ENCODE measurements at regions not wholly inside any gene's neighbourhood (a gene's known extent, or its start where the extent isn't known, plus 50 kb on each side); places are given as distances from the start of the nearest gene placed in this dataset.
A peak's percentile ranks its signal among the peaks of the same experiment; 100 is the strongest.

GRCh38 chr4:14742054-14742453 is 260.2 kb upstream of the CPEB2 start:
- Mint-ChIP-seq H3K36me3 (ENCODE audit: low read depth) (no peaks in the 10 kb centered on the region), H3K4me3 (no peak overlapping the region)
- CTCF ChIA-PET: no interaction called here

GRCh38 chr4:14743172-14743571 is 259.1 kb upstream of the CPEB2 start:
- intact Hi-C loops (cut with micrococcal nuclease): no loop called here
- no peak overlapping the region for H3K27ac Mint-ChIP-seq
- H3K36me3 Mint-ChIP-seq (ENCODE audit: low read depth): no peaks in the 10 kb centered on the region
- no peak overlapping the region for H3K4me3 Mint-ChIP-seq
- CTCF ChIA-PET: no interaction called here
- H3K9me3 Mint-ChIP-seq: no peaks in the 10 kb centered on the region
- no peaks in the 10 kb centered on the region for H3K4me1 Mint-ChIP-seq (ENCODE audit: low read depth)
- no peak for DNase-seq
- peaks cover 22% of the 10 kb centered on the region for H3K27me3 Mint-ChIP-seq (ENCODE audit: low read depth)

More at GRCh38 chr4:14742054-14742453, 260.2 kb upstream of the CPEB2 start:
- Mint-ChIP-seq H3K4me1 (ENCODE audit: low read depth) (no peaks in the 10 kb centered on the region), H3K27ac (no peak overlapping the region), H3K9me3 (no peaks in the 10 kb centered on the region), H3K27me3 (ENCODE audit: low read depth) (peaks cover 26% of the 10 kb centered on the region)
- DNase-seq: no peak
- intact Hi-C loops (cut with micrococcal nuclease): no loop called here

GRCh38 chr4:14743601-14744000 is 258.7 kb upstream of the CPEB2 start:
- no peak for DNase-seq
- H3K27me3 Mint-ChIP-seq (ENCODE audit: low read depth): peaks cover 20% of the 10 kb centered on the region

GRCh38 chr4:14744346-14744745 is 257.9 kb upstream of the CPEB2 start:
- Mint-ChIP-seq H3K9me3 (no peaks in the 10 kb centered on the region), H3K27me3 (ENCODE audit: low read depth) (peaks cover 20% of the 10 kb centered on the region), H3K27ac (no peak overlapping the region), H3K4me1 (ENCODE audit: low read depth) (no peaks in the 10 kb centered on the region), H3K4me3 (no peak overlapping the region), H3K36me3 (ENCODE audit: low read depth) (no peaks in the 10 kb centered on the region)
- DNase-seq: no peak
- CTCF ChIA-PET: no interaction called here
- intact Hi-C loops (cut with micrococcal nuclease): no loop called here

More at GRCh38 chr4:14743601-14744000, 258.7 kb upstream of the CPEB2 start:
- CTCF ChIA-PET: no interaction called here
- Mint-ChIP-seq H3K9me3 (no peaks in the 10 kb centered on the region), H3K27ac (no peak overlapping the region), H3K36me3 (ENCODE audit: low read depth) (no peaks in the 10 kb centered on the region), H3K4me1 (ENCODE audit: low read depth) (no peaks in the 10 kb centered on the region), H3K4me3 (no peak overlapping the region)
- intact Hi-C loops (cut with micrococcal nuclease): no loop called here

GRCh38 chr4:14749910-14750309 is 252.4 kb upstream of the CPEB2 start:
- intact Hi-C loops (cut with micrococcal nuclease): loop anchor here (1.0 kb wide), 2 partner anchors 38 to 252 kb away; partner anchors contain the start of gene CPEB2
- peaks cover 18% of the 10 kb centered on the region for H3K9me3 Mint-ChIP-seq

GRCh38 chr4:14752341-14753046 is 249.8 kb upstream of the CPEB2 start:
- Mint-ChIP-seq H3K27ac (no peak overlapping the region), H3K9me3 (peaks cover 18% of the 10 kb centered on the region), H3K4me1 (ENCODE audit: low read depth) (no peaks in the 10 kb centered on the region), H3K4me3 (no peak overlapping the region), H3K27me3 (ENCODE audit: low read depth) (peaks cover 7% of the 10 kb centered on the region), H3K36me3 (ENCODE audit: low read depth) (peaks cover 5% of the 10 kb centered on the region)
- no peak for DNase-seq
- CTCF ChIA-PET: no interaction called here
- intact Hi-C loops (cut with micrococcal nuclease): no loop called here

More at GRCh38 chr4:14749910-14750309, 252.4 kb upstream of the CPEB2 start:
- H3K36me3 Mint-ChIP-seq (ENCODE audit: low read depth): peaks cover 5% of the 10 kb centered on the region
- peaks cover 7% of the 10 kb centered on the region for H3K27me3 Mint-ChIP-seq (ENCODE audit: low read depth)
- DNase-seq: peak; percentile 50
- no peaks in the 10 kb centered on the region for H3K4me1 Mint-ChIP-seq (ENCODE audit: low read depth)
- CTCF ChIA-PET: interaction anchor here (0.6 to 1.0 kb wide), 5 partner anchors 16 to 252 kb away, joined by 3 to 4 read pairs (median 3); no protein-coding TSS in a partner anchor
- H3K27ac Mint-ChIP-seq: no peak overlapping the region
- H3K4me3 Mint-ChIP-seq: no peak overlapping the region

GRCh38 chr4:14767142-14767541 is 235.1 kb upstream of the CPEB2 start:
- Mint-ChIP-seq H3K4me1 (ENCODE audit: low read depth) (peaks cover 11% of the 10 kb centered on the region), H3K27ac (no peak overlapping the region), H3K9me3 (no peaks in the 10 kb centered on the region), H3K36me3 (ENCODE audit: low read depth) (no peaks in the 10 kb centered on the region), H3K4me3 (no peak overlapping the region), H3K27me3 (ENCODE audit: low read depth) (peaks cover 24% of the 10 kb centered on the region)
- intact Hi-C loops (cut with micrococcal nuclease): no loop called here
- no peak for DNase-seq
- CTCF ChIA-PET: interaction anchor here (1.0 kb wide), 1 partner anchor 26 kb away, joined by 3 read pairs; no protein-coding TSS in a partner anchor

GRCh38 chr4:14768449-14768848 is 233.8 kb upstream of the CPEB2 start:
- intact Hi-C loops (cut with micrococcal nuclease): no loop called here
- peaks cover 20% of the 10 kb centered on the region for H3K27me3 Mint-ChIP-seq (ENCODE audit: low read depth)
- no peak overlapping the region for H3K4me3 Mint-ChIP-seq
- no peak for DNase-seq
- peaks cover 11% of the 10 kb centered on the region for H3K4me1 Mint-ChIP-seq (ENCODE audit: low read depth)
- CTCF ChIA-PET: interaction anchor here (0.9 kb wide), 1 partner anchor 210 kb away, joined by 3 read pairs; no protein-coding TSS in a partner anchor
- no peak overlapping the region for H3K27ac Mint-ChIP-seq
- peaks cover 2% of the 10 kb centered on the region for H3K9me3 Mint-ChIP-seq
- no peaks in the 10 kb centered on the region for H3K36me3 Mint-ChIP-seq (ENCODE audit: low read depth)

GRCh38 chr4:14769993-14770392 is 232.3 kb upstream of the CPEB2 start:
- DNase-seq: no peak
- Mint-ChIP-seq H3K27me3 (ENCODE audit: low read depth) (peaks cover 21% of the 10 kb centered on the region), H3K9me3 (peaks cover 3% of the 10 kb centered on the region), H3K4me3 (no peak overlapping the region), H3K4me1 (ENCODE audit: low read depth) (peaks cover 11% of the 10 kb centered on the region), H3K27ac (no peak overlapping the region), H3K36me3 (ENCODE audit: low read depth) (no peaks in the 10 kb centered on the region)
- CTCF ChIA-PET: interaction anchor here (1.1 kb wide), 1 partner anchor 20 kb away, joined by 3 read pairs; no protein-coding TSS in a partner anchor
- intact Hi-C loops (cut with micrococcal nuclease): no loop called here

GRCh38 chr4:14771094-14771493 is 231.2 kb upstream of the CPEB2 start:
- Mint-ChIP-seq H3K4me3 (no peak overlapping the region), H3K27ac (no peak overlapping the region), H3K36me3 (ENCODE audit: low read depth) (no peaks in the 10 kb centered on the region), H3K4me1 (ENCODE audit: low read depth) (peaks cover 11% of the 10 kb centered on the region), H3K27me3 (ENCODE audit: low read depth) (peaks cover 21% of the 10 kb centered on the region), H3K9me3 (peaks cover 3% of the 10 kb centered on the region)
- CTCF ChIA-PET: interaction anchor here (0.7 kb wide), 1 partner anchor 21 kb away, joined by 3 read pairs; no protein-coding TSS in a partner anchor
- no peak for DNase-seq
- intact Hi-C loops (cut with micrococcal nuclease): no loop called here

- no peak for DNase-seq
- H3K9me3 Mint-ChIP-seq: peaks cover 3% of the 10 kb centered on the region
- H3K4me1 Mint-ChIP-seq (ENCODE audit: low read depth): peaks cover 10% of the 10 kb centered on the region
- no peak overlapping the region for H3K27ac Mint-ChIP-seq
- intact Hi-C loops (cut with micrococcal nuclease): no loop called here
- peaks cover 23% of the 10 kb centered on the region for H3K27me3 Mint-ChIP-seq (ENCODE audit: low read depth)
- H3K36me3 Mint-ChIP-seq (ENCODE audit: low read depth): no peaks in the 10 kb centered on the region
- H3K4me3 Mint-ChIP-seq: no peak overlapping the region
- CTCF ChIA-PET: no interaction called here
Measured at GRCh38 chr4:14771504-14772175, 230.6 kb upstream of the CPEB2 start.

GRCh38 chr4:14772388-14772787 is 229.9 kb upstream of the CPEB2 start:
- no peaks in the 10 kb centered on the region for H3K36me3 Mint-ChIP-seq (ENCODE audit: low read depth)
- H3K9me3 Mint-ChIP-seq: peaks cover 3% of the 10 kb centered on the region
- peaks cover 19% of the 10 kb centered on the region for H3K27me3 Mint-ChIP-seq (ENCODE audit: low read depth)
- H3K4me3 Mint-ChIP-seq: no peak overlapping the region
- no peak overlapping the region for H3K27ac Mint-ChIP-seq
- CTCF ChIA-PET: no interaction called here
- intact Hi-C loops (cut with micrococcal nuclease): no loop called here
- no peak for DNase-seq
- peaks cover 3% of the 10 kb centered on the region for H3K4me1 Mint-ChIP-seq (ENCODE audit: low read depth)
